HG03460 (cell line): ENCODE measurements at regions not wholly inside any gene's neighbourhood (a gene's known extent, or its start where the extent isn't known, plus 50 kb on each side); places are given as distances from the start of the nearest gene placed in this dataset.

ENCODE experiments used
- ATAC-seq: cut with Tn5 transposase; IDR thresholded peaks from one replicate; pipeline ENCODE4 v1.9.1; 2021; ENCODE audit not compliant: unreplicated experiment

- ATAC-seq: no peak
Measured at GRCh38 chr22:47296405-47297260, 534.2 kb downstream of the TBC1D22A start.

GRCh38 chr22:47295982-47296381 is 533.5 kb downstream of the TBC1D22A start:
- ATAC-seq: no peak

GRCh38 chr22:47295226-47295901 is 532.9 kb downstream of the TBC1D22A start:
- no peak for ATAC-seq

GRCh38 chr22:47294576-47294975 is 532.1 kb downstream of the TBC1D22A start:
- ATAC-seq: no peak

- ATAC-seq: no peak
Measured at GRCh38 chr22:47294222-47294532, 531.7 kb downstream of the TBC1D22A start.

- no peak for ATAC-seq
Measured at GRCh38 chr22:47293368-47294221, 531.1 kb downstream of the TBC1D22A start.

- ATAC-seq: no peak
Measured at GRCh38 chr22:47292546-47293320, 530.3 kb downstream of the TBC1D22A start.

- ATAC-seq: no peak
Measured at GRCh38 chr22:47291565-47292495, 529.4 kb downstream of the TBC1D22A start.

- no peak for ATAC-seq
Measured at GRCh38 chr22:47290706-47291430, 528.4 kb downstream of the TBC1D22A start.

GRCh38 chr22:47289336-47289985 is 527.0 kb downstream of the TBC1D22A start:
- no peak for ATAC-seq

- ATAC-seq: no peak
Measured at GRCh38 chr22:47288680-47289079, 526.2 kb downstream of the TBC1D22A start.

GRCh38 chr22:47287516-47287915 is 525.1 kb downstream of the TBC1D22A start:
- ATAC-seq: no peak

GRCh38 chr22:47286590-47286989 is 524.1 kb downstream of the TBC1D22A start:
- ATAC-seq: no peak

GRCh38 chr22:47285981-47286380 is 523.5 kb downstream of the TBC1D22A start:
- ATAC-seq: no peak

- no peak for ATAC-seq
Measured at GRCh38 chr22:47284822-47285221, 522.4 kb downstream of the TBC1D22A start.

GRCh38 chr22:47284360-47284759 is 521.9 kb downstream of the TBC1D22A start:
- no peak for ATAC-seq

- ATAC-seq: no peak
Measured at GRCh38 chr22:47283616-47284270, 521.3 kb downstream of the TBC1D22A start.

- no peak for ATAC-seq
Measured at GRCh38 chr22:47282851-47283250, 520.4 kb downstream of the TBC1D22A start.
